ENCODE measurements at regions not wholly inside any gene's neighbourhood (a gene's known extent, or its start where the extent isn't known, plus 50 kb on each side); places are given as distances from the start of the nearest gene placed in this dataset.
"Not testable (repeated sequence)": the region's sequence is repeated elsewhere in the genome, so short reads cannot be mapped to it uniquely, and the experiment has no call there.

DNA sequence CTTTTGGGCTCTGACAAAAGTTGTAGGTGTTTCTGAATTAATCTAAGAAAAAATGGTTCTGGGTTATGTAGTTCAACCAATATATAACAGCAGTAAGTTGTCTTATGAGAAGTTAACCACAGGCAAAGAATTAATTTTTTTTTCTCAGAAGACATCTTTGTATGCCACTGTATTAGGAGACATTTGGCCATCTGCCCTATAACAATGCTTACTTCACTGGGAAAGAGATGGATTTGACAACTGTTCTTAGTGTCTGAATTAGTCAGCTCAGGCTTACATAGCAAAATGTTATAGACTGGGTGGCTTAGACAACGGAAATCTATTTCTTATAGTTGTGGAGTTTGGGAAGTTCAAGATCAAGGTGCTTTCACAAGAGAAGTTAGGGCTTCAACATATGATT, 508.1 kb downstream of the STIM2 start:
- DNase-seq: no peak

DNA sequence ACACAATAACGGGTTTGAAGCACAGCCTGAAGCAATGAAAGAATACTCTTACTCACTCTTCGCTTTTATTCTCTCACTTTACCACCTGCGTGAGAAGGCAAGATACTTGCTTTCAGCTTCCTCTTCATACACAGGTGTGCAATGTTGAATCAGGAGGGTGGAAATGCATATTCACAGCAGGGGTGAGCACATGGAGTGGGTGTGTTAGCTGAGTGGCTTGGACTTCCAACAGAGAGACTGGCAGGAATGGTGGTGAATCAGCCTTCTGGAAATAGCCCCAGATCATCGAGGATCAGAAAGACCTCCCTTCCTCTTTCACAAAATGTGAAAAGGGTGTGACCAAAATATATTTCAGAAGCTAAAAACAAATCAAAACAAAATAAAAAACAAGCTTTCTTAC, 521.2 kb downstream of the STIM2 start:
- DNase-seq: no peak

DNA sequence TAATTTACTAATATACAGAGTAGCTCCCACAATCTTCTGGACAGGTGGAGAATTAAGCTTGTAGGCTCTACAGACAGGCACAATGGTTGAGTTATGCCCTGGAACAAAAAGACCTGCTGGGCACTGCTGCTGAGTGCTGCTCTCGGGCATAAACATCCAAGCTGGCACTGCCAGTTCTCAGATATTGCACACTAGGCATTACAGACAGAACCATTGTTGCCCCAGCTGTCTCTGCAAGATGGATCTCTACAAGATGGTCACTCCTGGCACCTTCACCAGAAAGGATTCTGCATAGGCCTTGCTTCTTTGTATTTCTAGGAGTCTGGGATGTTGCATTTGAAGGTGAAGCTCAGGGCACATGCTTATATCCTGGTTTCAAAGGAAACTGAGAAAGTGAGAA, 527.1 kb downstream of the STIM2 start:
- DNase-seq: no peak

DNA sequence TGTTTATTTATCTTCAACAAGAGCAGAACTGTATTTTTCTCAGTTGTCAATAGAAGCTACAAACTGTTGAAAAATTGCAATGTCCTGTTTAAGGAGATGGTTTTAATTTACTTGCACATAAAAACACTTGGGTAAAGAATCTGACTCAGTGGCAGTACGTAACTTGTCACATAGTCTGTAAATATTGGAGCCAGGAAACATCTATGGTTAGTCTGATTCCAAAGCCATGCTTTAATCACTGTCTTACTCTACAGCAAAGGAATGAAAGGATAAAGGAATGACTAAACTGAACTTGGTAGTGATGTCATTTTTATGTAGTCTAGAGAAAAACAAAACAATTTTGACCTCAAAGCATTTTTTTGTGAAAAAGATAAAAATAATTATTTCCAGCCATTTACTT, 537.2 kb downstream of the STIM2 start:
- DNase-seq: no peak

DNA sequence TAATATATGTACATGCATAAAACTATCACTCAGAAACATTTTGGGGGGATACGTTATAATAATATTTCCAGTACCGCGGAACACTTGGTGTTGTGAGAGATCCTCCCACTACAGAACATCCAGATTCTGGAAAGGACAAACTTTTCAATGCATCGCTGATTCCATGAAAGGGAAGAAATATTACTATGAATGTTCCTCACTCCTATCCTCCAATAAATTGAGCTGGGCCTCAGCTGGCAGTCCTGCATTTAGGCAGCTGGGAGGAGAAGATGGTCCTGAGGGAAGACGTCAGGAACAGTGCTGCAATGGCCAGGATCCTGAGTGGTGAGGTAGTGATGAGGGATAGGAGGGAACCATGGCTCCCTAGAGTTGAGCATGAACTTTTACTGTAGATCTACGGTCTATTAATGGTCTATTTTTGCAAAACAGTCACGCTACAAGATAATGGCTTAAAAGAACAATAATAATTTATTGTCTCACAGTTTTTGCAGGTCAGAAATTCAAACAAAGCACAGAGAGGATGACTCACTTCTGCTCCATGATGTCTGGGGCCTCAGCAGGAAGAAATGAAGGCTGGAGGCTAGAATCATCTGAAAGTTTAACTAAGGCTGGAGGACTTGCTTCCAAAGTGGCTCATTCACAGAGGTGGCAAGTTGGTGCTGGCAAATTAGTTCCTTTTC, 538.1 kb downstream of the STIM2 start:
- no peak for DNase-seq

DNA sequence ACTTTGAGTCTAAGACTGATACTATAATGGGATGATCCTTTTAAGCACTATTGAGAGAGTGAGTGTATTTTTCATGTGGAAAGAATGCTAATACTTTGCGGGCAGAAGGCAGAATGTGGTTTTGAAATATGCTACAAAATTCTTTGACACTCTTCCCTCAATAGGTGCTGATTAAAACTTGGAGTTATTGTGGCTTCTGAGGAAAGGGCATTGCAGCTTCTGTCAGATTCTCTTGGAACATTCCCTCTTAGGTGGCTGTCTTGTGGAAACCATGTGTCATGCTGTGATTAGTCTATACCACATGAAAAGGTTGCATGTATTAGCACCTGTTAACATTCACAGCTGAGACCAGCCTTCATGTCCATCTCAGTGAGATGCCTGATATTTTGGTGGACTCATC, 547.0 kb downstream of the STIM2 start:
- no peak for DNase-seq

DNA sequence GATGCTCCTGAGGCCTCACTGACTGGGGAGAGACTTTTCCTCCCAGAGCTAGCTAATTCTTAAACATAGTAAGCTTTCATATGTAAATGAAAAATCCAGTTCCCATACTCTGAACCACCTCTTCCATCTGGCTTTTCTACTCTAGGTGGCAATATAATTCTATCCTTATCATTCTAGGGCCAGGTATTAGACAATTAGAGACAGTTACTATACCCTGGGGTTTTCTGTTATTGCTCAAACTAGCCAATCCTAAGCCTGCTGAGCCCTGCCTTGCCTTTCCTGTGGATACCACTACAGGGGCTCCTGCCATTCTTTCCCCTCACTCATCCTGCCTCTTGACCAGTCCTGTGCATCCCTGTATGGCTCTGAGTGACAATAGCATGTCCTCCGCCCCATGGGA, 552.0 kb downstream of the STIM2 start:
- no peak for DNase-seq

DNA sequence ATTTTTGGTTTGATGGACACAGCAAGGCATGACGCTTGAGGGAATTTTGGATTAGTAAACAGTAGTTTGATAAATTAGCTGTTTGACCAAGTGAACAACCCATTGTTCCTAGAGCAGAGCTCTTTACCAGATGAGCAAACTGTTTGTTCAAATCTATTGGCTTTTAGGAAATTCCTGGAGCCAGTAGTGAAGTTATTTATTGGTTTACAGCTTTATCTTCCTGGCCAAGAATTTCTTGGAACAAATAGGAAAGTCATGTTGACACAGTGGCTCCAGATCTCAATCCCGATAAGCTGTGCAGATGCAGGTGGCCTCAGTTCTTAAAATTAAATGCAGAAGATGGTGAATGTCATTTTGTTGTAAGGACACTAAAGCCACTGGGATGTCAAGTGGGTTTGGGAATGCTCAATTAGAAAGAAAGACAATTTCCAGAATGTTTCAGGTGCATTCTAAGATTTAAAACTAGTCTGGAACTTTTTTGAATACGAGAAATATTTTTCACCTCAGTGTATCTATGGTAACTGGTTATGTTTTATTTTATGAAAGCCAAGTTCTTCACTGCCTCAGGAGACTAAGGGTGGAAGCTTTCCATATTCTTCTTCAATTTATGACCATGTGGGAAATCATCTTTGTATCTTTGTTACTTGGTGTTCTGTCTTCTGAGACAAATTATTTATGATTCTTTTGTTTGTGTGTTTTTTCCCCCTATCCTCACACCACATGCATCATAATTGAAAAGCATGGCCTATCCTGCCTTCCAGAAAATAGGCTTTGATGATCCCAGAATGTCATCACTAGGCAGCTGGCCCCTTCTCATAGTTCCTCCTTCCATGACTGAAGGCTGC, 554.5 kb downstream of the STIM2 start:
- no peak for DNase-seq

DNA sequence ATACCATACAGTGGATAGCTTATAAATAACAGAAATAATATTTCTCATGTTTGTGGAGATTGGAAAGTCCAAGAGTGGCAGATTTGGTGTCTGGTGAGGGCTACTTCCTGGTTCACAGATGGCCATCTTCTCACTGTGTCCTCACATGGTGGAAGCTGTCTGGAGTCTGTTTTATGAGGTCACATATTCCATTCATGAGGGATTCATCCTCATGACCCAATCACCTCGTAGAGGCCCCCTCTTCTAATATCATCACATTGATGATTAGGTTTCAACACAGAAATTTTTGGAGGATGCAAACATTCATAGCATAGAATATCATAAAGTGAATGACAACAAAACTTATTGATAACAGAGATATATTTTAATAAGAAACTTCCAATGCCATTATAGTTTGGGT, 568.0 kb downstream of the STIM2 start:
- no peak for DNase-seq

DNA sequence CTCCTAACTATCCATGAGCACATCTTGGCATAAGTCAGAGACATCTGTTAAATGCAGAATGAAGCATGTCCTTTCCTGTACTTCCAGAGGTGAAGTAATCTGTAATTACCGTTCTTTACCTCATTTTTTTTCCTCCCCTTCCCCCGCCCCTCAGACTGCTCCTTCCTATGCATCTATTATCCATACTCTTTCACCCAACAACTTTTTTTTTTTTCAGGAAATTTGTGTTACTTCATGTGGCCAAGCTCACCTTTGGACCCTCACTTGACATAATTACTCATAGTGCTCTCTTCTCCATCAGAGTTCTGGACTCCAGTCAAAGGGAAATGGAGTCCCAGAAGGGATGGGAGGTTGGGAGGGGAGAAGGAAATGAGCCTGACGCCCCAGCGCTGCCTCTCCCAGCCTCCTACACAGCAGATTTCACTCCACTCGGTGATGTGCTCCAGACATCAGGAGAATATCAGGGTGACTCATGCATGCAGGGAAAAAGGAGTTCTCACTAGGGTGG, 568.8 kb downstream of the STIM2 start:
- DNase-seq: no peak

DNA sequence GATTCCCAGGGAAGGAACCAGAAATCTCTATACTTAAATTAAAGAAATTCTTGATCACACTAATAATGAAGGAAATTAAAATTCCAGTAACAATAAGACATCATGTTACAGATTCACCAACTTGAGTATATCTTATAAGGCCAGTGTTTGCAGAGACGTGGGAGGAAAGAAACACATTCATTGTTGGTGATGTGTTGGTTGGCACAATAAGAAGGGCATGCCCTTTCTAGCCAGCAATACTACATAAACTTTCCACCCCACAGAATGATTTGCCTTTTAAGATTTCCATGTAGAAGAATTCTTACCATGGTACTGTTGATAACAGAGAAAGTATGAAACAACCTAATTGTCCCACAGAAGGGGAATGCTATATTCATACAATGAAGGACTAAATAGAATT, 581.5 kb downstream of the STIM2 start:
- DNase-seq: no peak

DNA sequence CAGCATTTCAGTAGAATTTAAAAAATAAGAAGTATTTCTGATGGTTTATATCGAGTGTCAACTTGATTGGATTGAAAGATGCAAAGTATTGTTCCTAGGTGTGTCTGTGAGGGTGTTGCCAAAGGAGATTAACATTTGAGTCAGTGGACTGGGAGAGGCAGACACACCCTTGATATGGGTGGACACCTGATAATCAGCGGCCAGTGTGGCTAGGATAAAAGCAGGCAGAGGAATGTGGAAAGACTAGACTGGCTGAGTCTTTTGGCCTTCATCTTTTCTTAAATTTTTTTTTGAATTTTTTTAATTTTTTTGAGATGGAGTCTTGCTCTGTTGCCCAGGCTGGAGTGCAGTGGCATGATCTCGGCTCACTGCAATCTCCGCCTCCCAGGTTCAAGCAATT, 582.0 kb downstream of the STIM2 start:
- not testable (repeated sequence) for DNase-seq

DNA sequence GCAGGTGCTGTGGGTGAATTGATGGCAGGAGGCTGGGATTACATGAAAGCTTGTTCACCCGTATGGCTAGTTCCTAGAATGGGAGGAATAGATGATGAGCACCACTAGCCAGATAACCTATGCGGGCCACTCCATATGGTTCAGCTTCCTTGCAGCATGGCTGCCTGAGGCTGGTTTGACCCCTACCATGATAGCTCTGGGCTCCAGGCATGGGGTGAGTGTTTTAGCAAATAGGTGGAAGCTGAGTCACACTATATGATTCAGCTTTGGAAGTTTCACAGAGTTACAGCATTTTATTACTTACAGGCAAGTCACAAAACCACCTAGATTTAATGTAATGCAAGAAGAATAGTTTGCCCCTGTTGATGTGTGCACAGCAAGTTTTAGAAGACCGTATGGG, 603.2 kb downstream of the STIM2 start:
- DNase-seq: no peak

DNA sequence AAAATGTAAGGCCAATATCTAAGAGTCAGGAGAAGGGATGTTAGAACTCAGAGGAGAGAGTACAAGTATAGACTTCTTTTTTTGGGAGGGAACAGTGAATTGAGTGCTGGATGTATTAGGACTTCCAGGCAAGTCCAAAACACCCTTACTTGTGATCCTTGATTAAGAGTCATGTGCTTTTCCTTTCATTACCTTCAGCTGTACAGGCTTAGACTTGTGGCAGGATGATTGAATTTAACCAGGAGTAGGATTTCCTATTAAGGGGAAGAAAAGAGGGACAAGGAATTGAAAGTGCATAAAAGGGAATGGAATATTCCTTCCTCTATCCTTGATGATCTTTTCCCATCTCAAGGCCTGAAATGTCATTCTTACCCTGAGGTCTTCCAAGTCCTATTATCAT, 606.7 kb downstream of the STIM2 start:
- no peak for DNase-seq

DNA sequence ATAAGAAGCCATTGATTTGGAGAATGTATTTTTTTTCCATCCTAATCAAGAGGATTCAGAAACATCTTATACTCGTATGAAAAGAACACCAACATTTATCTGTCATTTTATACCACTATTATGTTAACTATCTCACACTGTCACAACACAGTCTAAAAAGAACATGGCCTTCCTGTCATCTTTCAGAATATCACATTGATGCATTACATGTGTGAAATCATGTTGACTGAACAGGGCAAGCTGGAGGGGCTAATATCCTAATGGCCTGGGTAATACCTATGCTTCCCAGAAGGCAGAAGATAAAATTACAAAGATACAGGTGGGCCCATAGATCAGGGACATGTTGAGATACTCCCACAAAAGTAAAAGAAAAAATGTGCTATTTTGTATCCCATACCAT, 611.7 kb downstream of the STIM2 start:
- DNase-seq: no peak

DNA sequence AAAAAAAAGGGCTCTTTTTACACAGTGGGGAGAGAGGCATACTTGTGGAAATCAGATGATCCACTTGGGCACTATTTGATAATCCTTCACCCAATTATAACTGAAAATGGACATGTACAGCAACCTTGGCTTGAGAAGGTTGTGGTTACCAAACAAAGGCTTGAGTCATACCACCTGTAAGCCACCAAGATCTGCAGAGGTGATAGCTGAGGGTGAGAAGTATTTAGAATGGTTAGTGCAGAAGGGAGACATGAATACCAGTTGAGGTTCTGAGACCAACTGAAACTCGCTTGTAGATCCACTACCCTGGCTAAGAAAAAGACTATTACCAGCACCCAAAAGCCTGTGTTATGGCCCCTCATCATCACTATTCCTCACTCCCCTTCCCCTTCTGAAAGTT, 614.0 kb downstream of the STIM2 start:
- no peak for DNase-seq

DNA sequence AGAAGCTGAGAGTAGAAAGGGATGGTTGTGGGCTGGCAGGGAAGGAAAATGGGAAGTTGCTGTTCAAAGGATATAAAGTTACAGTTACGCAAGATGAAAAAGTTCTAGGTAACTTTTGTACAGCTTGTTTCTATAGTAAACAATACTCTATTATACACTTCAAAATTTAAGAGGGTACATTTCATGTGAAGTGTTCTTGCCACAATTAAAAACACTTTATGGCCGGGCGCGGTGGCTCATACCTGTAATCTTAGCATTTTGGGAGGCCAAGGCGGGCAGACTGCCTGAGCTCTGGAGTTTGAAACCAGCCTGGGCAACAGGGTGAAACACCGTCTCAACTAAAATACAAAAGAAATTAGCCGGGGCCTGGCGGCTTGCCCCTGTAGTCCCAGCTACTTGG, 623.6 kb downstream of the STIM2 start:
- DNase-seq: no peak

DNA sequence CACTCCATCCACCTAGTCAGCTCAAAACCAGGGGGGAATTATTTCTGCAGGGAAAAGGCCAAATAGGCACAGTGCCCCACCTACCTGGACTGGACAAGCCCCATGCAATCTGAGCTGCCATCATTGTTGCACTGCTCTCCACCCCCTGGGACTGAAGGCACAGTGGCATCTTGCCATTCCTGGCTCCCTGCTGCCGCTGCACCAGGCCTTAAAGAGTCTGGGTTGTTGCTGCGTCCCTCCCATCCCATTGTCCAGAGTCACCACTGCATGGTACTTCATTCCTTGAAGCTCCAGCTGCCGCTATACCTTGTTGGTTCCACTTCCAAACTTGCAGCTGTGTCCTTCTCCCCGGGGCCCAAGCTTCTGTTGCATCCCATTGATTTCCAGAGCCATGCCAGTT, 629.7 kb downstream of the STIM2 start:
- no peak for DNase-seq

DNA sequence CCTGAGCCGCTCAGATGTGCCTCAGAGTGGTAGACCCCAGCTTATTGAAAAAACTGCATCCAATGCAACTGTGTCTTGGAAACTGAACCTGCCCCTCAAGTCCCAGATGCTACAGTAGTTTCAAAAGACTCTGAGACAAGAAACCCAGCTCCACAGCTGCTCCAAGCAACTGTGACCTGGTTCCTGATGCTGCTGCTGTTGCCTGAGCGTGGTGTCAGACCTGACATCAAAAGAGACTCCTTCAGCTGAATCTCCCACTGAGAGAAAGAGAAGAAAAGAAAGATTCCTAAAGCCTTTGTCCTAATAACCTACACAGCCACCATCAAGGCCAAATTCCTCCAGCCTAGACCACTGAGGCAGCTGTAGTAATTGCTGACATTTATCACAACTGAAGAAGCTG, 630.1 kb downstream of the STIM2 start:
- DNase-seq: no peak

DNA sequence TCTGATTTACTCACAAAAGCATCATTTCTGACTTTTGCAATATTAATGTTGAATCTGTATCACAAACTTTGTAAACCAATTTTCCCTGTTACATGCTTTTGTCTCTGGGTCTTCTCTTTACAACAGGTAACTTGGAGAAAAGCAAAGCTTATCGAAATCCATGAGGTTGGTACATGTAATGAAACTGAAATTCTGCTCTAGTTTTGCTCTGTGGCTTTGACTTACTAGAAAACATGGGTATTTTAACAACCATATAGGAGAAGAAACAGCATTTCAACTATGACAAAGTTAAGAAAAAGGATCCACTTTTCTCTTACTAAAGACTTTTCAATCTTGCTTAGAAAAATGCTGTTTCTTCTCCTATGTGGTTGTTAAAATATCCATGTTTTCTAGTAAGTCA, 645.8 kb downstream of the STIM2 start:
- DNase-seq: no peak

DNA sequence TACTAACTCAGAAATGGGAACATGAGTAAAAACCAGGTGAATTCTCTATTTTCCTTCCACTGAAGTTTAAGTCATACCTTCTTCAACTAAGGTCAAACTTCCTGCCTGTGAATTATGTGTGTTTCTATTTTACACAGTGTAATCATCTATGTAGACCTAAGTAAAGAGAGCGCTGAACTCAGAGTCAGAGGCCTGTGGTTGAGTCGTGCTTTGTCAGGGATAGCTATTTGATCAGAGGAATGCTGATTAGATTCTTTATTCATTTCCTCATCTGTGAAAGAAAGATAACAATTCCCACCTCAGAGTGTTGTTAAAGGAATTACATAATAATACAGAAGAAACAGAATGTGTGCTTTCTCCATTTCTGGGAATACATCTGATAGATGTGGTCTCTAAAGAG, 654.1 kb downstream of the STIM2 start:
- DNase-seq: no peak

DNA sequence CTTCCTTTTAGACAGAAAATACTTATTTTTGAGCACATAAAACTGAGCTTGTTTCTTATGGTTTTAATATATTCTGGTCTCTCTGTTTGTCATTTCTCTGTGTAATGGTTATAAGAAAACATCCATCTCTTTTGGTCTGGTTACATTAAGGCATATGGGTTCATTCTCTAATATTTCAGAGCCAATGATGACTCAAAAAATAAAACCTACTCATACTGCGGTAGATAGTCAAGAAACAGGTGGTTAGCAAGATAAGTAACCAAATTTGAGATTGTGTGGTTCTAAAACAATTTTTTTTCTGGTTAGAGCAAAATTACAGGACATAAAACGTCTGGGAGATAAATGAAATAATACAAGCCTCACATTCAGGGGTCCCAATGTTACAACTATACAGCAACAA, 654.5 kb downstream of the STIM2 start:
- no peak for DNase-seq

DNA sequence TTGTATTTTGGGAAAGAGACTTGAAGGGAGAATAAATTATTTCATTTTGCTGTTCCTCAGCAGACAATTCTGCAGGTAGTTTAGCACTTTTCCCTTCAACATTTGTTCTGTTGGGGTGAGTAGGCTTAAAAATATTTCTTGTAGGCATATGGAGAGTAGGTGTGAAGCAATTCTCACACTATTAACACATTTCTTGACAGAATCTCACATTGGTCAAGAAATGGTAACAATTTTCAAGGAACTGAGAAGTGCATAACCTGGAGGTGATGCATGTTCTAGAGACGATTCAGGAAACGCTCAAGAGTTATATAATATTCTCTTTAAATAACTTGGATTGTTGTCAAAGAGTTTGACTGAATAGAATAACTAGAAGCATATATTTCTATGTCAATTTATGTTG, 658.2 kb downstream of the STIM2 start:
- no peak for DNase-seq

DNA sequence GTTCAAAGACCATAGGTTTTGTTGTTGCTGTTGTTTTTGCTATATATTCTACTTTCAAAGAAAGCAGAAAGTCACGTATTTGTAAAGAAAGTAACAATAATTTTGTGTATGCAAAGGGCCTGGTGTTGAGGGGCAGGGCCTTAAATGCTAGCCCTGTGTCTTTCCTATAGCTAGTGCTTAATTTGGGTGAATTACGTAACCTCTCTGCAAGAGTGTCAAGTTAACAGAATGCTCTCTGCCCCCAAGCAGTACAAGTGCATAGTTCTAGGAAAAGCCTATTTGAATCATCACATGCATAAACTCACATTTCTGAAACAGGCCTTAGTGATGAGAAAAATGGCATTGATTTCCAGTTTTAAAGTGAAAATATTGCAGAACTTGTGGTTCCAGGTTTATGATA, 663.6 kb downstream of the STIM2 start:
- no peak for DNase-seq

DNA sequence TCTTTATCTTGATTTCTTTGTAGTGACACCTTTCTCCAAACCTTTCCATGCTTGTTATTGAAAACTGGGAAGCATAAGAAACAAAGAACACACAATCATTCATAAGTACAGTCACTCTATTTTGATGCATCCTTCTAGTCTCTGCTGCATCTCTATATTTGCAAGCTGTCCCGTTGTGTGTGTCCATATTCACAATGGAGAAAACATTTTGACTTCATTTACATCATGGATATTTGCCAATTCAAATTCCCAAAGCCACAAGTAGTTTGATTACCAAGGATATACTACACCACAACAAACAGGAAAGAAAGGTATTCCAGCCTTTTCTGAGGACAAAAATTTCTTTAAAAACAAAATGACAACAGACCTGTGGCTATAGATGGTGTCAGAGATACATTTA, 673.8 kb downstream of the STIM2 start:
- no peak for DNase-seq

Data from stimulated activated CD4-positive, alpha-beta T cell treated with anti-CD3 and anti-CD28 coated beads, Interleukin-2, amount 100 ng/mL, for 48 hours (primary cell).